ENCODE measurements at regions not wholly inside any gene's neighbourhood (a gene's known extent, or its start where the extent isn't known, plus 50 kb on each side); places are given as distances from the start of the nearest gene placed in this dataset.

DNA sequence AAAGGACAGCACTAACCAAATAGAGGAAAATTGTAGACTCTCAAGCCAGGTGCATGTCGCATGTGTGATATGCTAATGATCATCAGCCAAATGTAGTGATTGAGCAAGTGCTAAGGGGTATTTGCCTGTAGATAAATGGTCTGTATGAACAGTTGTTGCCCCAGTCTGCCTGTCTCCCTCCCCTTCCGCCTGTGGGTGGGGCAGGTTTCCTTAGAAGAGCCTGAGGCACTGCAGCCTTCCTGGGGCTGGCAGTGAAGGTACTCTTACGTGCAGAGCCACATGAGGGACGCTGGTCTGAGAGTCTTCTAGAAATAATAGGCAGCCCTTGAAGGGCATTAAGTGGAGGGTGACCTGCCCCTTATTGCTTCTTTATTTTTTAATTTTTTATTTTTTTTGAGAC is 152.1 kb downstream of the SNX10 start:
- Histone ChIP-seq H3K27me3 (ENCODE audit: insufficient read depth in 3 of 3, low read length in 2 of 3) (no peaks in the 10 kb centered on the region), H3K27ac (no peak overlapping the region), H3K36me3 (ENCODE audit: insufficient read depth in 1 of 2, low read depth in 1 of 2) (no peaks in the 10 kb centered on the region), H3K4me3 (no peak overlapping the region), H3K4me1 (no peaks in the 10 kb centered on the region), H3K9me3 (no peaks in the 10 kb centered on the region)
- intact Hi-C loops (cut with DNase I): no loop called here
- WGBS, 3 donors: 84 to 88% (median 86%) methylated on average over 4 of the region's 4 CpGs
- DNase-seq (no peak), ATAC-seq (no peak)
- TF ChIP-seq, protein P1, sequence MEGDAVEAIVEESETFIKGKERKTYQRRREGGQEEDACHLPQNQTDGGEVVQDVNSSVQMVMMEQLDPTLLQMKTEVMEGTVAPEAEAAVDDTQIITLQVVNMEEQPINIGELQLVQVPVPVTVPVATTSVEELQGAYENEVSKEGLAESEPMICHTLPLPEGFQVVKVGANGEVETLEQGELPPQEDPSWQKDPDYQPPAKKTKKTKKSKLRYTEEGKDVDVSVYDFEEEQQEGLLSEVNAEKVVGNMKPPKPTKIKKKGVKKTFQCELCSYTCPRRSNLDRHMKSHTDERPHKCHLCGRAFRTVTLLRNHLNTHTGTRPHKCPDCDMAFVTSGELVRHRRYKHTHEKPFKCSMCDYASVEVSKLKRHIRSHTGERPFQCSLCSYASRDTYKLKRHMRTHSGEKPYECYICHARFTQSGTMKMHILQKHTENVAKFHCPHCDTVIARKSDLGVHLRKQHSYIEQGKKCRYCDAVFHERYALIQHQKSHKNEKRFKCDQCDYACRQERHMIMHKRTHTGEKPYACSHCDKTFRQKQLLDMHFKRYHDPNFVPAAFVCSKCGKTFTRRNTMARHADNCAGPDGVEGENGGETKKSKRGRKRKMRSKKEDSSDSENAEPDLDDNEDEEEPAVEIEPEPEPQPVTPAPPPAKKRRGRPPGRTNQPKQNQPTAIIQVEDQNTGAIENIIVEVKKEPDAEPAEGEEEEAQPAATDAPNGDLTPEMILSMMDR (IDR thresholded peaks at IDR 0.05): no peak

DNA sequence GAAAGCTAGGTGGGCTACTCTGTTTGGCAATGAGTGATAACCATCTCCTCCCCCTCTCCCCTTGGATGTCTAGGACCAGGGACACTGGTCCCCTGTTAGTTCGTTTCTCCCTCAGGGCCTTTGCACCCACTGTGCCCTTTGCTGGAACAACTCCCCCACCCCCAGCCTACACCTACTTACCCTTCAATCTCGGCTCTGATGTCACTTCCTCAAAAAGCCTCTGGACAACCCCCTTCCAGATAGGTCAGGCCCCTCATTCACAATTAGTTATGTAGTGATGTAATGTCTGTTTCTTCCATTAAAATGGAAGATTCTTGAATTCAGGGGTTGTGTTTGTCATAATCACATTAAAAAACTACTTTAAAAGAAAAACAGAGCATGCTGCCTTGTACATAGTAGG is 152.9 kb downstream of the SNX10 start:
- TF ChIP-seq, protein P1 (IDR thresholded peaks at IDR 0.05): no peak
- ATAC-seq: no peak
- no peaks in the 10 kb centered on the region for H3K9me3 ChIP-seq
- 77 to 91% (median 90%) methylated on average over 2 of the region's 2 CpGs for WGBS, 3 donors
- no peak overlapping the region for H3K27ac ChIP-seq
- no peak for DNase-seq
- H3K4me1 ChIP-seq: no peaks in the 10 kb centered on the region
- H3K4me3 ChIP-seq: no peak overlapping the region
- intact Hi-C loops (cut with DNase I): no loop called here
- H3K27me3 ChIP-seq (ENCODE audit: insufficient read depth in 3 of 3, low read length in 2 of 3): no peaks in the 10 kb centered on the region
- no peaks in the 10 kb centered on the region for H3K36me3 ChIP-seq (ENCODE audit: insufficient read depth in 1 of 2, low read depth in 1 of 2)

DNA sequence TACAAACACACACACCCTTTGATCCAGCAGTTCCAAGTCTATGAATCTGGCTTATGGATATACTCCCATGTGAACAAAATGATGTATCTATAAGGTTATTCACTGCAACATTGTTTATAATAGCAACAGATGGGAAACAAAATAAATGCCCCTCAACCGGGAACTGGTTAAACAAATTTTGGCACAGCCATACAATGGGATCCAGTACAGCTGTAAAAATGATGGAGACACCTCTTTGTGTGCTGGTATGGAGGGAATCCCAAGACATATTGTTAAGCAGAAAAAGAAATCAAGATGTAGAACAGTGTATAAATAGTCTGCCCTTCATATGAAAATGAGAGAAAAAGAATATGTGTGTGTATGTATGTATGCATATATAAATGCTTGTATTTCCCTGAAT is 155.5 kb downstream of the SNX10 start:
- H3K27ac ChIP-seq: no peak overlapping the region
- intact Hi-C loops (cut with DNase I): no loop called here
- no peaks in the 10 kb centered on the region for H3K36me3 ChIP-seq (ENCODE audit: insufficient read depth in 1 of 2, low read depth in 1 of 2)
- no peaks in the 10 kb centered on the region for H3K27me3 ChIP-seq (ENCODE audit: insufficient read depth in 3 of 3, low read length in 2 of 3)
- ATAC-seq: no peak
- TF ChIP-seq, protein P1 (IDR thresholded peaks at IDR 0.05): no peak
- DNase-seq: no peak
- H3K9me3 ChIP-seq: no peaks in the 10 kb centered on the region
- no peaks in the 10 kb centered on the region for H3K4me1 ChIP-seq
- 26 to 48% (median 37%) methylated on average over 1 of the region's 1 CpG for WGBS, 3 donors
- no peak overlapping the region for H3K4me3 ChIP-seq

DNA sequence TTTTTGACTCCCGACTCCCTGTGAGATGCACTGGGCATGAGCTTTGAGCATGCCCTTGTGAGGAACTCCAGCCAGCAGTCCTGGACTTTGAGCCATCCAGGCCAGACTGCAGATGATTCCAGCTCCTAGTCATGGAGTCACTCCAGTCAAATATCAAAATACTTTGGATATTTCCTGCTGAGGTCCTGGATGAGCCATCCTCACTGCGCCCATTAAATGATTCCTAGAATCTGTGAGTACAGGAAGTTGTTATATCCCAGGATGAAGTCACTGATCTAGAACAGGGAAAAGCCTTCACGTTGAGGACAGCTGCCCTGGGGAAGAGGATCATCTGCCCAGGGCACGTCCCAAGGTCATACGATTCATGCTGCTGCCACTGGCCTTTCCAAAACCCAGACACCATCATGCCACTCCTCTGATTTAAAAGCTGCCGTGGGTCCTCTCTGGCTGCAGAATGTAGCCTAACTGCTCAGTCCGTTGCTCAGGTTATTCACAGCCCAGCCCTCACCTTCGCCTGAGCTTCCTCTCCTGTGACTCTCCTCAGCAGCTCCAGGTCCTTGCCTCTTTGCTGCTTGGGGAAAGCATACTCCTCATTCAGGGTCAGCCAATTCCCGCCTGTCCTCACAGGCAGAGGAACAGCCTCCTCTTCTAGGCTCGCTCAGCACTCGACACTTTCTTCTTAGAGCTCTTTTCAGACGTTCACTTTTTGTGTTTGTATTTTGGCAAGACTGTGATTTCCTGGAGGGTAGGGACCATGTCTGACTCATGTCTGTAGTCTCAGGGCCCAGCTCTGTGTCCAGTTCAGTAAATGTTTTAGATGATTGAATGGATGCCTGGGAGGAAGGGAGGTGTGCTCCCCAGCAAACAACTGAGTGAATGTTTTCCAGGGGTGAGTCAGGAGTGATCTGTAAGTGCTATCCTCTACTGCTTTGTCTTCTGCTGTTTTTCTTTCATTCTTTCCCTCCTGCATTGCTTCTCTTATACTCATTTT is 157.8 kb downstream of the SNX10 start:
- DNase-seq (no peak), ATAC-seq (no peak)
- WGBS, 3 donors: 47 to 55% (median 50%) methylated on average over 12 of the region's 12 CpGs
- H3K4me1 ChIP-seq: no peaks in the 10 kb centered on the region
- intact Hi-C loops (cut with DNase I): no loop called here
- no peaks in the 10 kb centered on the region for H3K36me3 ChIP-seq (ENCODE audit: insufficient read depth in 1 of 2, low read depth in 1 of 2)
- no peaks in the 10 kb centered on the region for H3K27me3 ChIP-seq (ENCODE audit: insufficient read depth in 3 of 3, low read length in 2 of 3)
- TF ChIP-seq, protein P1 (IDR thresholded peaks at IDR 0.05): no peak
- no peaks in the 10 kb centered on the region for H3K9me3 ChIP-seq
- H3K27ac ChIP-seq: no peak overlapping the region
- no peak overlapping the region for H3K4me3 ChIP-seq
